NB4 (cell line): ENCODE measurements at regions not wholly inside any gene's neighbourhood (a gene's known extent, or its start where the extent isn't known, plus 50 kb on each side); places are given as distances from the start of the nearest gene placed in this dataset.

ENCODE experiments used
- CTCF ChIP-seq: IDR thresholded peaks from one replicate; pipeline ENCODE4 v1.5.1; 2012; ENCODE audit warnings: low read depth, low read length
- MYC ChIP-seq: IDR thresholded peaks from 2 replicates; pipeline ENCODE4 v1.6.1; 2011; ENCODE audit warnings: low read depth, low read length
- POLR2A ChIP-seq: IDR thresholded peaks from 2 replicates; pipeline ENCODE4 v1.6.1; 2011; ENCODE audit warnings: mild to moderate bottlenecking; ENCODE audit not compliant: insufficient read length; ENCODE audit errors: extremely low read depth
- TF ChIP-seq, protein P1 (sequence below): IDR thresholded peaks from 2 replicates; pipeline ENCODE4 v1.6.1; 2011; ENCODE audit warnings: low read depth, low read length

DNA sequence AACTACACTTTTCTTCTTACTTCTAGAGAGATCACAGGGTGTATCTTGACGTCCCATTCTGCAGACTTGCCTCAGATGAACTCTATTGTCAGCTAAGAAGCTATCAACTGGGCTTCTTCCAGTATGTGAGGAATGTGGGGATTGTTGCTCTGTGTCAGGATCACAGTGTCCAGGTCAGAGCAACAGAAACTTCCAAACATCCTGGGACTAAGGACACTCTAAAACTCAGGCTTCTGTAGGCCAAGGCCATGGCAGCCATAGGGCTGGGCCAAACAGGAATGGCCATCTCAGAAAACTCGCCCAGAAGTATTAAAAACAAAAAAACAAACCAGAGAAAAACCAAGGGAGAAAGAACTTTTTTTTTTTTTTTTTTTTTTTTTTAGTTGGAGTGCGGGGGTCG lies 210.0 kb upstream of the CLINT1 start:
- TF ChIP-seq, protein P1, sequence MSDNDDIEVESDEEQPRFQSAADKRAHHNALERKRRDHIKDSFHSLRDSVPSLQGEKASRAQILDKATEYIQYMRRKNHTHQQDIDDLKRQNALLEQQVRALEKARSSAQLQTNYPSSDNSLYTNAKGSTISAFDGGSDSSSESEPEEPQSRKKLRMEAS, result no peak
- TF ChIP-seq CTCF (no peak), POLR2A (no peak), MYC (no peak)
